ENCODE measurements at regions not wholly inside any gene's neighbourhood (a gene's known extent, or its start where the extent isn't known, plus 50 kb on each side); places are given as distances from the start of the nearest gene placed in this dataset.
"Not testable (repeated sequence)": the region's sequence is repeated elsewhere in the genome, so short reads cannot be mapped to it uniquely, and the experiment has no call there.

GRCh38 chr15:20296261-20296660 is 245.3 kb downstream of the GOLGA6L6 start:
- not testable (repeated sequence) for H3K4me3 ChIP-seq (ENCODE audit: low read depth, low read length); DNase-seq (ENCODE audit: low read depth)

DNA sequence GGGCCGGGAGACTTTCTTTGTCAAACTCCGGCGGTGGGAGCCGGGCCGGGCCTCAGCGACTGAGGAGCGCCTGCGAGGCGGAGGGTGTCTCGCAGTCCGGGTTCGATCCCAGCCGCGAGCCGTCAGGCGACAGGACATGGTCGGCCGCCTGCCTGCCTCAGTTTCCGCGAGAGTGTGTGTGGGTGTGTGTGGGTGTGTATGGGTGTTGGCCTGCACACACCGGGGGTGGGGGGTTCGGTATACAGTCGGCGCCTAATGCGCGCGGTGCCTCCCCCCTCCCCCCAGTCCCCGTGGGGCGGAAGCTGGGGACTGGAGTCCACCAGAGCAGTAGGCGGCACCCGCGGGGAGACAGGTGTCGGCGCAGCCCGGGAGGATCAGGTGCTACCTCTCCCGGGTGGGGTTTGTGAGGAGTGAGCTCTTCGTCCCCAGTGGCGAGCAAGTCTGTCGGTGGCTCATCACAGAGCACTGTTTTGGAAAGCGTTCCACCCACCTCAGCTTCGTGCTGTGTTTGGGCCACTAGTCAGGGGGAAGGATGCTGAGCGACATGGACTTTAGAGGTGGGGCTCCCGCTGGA is 246.3 kb downstream of the GOLGA6L6 start:
- no peak for DNase-seq (ENCODE audit: low read depth)
- TF ChIP-seq, protein P1, sequence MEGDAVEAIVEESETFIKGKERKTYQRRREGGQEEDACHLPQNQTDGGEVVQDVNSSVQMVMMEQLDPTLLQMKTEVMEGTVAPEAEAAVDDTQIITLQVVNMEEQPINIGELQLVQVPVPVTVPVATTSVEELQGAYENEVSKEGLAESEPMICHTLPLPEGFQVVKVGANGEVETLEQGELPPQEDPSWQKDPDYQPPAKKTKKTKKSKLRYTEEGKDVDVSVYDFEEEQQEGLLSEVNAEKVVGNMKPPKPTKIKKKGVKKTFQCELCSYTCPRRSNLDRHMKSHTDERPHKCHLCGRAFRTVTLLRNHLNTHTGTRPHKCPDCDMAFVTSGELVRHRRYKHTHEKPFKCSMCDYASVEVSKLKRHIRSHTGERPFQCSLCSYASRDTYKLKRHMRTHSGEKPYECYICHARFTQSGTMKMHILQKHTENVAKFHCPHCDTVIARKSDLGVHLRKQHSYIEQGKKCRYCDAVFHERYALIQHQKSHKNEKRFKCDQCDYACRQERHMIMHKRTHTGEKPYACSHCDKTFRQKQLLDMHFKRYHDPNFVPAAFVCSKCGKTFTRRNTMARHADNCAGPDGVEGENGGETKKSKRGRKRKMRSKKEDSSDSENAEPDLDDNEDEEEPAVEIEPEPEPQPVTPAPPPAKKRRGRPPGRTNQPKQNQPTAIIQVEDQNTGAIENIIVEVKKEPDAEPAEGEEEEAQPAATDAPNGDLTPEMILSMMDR (IDR thresholded peaks at IDR 0.05; ENCODE audit: control insufficient read depth, extremely low read depth, insufficient read depth), result no peak

DNA sequence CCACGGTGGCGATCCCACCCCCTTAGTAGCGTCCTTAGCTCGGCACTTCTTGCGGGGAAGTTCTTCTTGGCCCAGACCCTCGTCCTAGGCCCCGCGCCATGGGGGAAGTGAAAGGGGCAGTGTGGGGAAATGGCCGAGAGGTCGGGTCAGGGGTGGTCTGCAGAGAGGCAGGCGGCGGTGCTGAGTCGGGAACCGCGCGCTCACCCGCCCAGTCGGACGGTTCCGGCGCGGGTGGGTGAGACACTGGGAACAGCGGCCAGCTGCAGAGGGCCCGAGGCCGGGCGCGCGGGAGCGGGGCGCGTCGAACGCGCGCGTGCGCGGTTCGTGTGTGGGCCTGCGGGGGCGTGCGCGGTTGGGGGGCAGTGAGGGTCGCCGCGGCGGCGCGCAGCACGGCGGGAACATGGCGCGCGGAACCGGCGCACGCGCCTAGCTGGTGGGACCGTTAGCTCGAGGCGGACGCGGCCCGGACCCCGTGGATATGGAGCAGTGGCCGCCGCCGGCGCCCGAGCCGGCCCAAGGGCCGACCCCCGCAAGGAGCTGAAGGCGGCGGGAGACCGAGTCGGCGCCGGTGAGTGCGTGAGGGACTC is 246.9 kb downstream of the GOLGA6L6 start:
- DNase-seq (ENCODE audit: low read depth), result no peak
- no peak overlapping the region for H3K4me3 ChIP-seq (ENCODE audit: low read depth, low read length)
- TF ChIP-seq, protein P1 (IDR thresholded peaks at IDR 0.05; ENCODE audit: control insufficient read depth, extremely low read depth, insufficient read depth), result no peak

More for the DNA sequence above, 246.3 kb downstream of the GOLGA6L6 start:
- H3K4me3 ChIP-seq (ENCODE audit: low read depth, low read length), result no peak overlapping the region

DNA sequence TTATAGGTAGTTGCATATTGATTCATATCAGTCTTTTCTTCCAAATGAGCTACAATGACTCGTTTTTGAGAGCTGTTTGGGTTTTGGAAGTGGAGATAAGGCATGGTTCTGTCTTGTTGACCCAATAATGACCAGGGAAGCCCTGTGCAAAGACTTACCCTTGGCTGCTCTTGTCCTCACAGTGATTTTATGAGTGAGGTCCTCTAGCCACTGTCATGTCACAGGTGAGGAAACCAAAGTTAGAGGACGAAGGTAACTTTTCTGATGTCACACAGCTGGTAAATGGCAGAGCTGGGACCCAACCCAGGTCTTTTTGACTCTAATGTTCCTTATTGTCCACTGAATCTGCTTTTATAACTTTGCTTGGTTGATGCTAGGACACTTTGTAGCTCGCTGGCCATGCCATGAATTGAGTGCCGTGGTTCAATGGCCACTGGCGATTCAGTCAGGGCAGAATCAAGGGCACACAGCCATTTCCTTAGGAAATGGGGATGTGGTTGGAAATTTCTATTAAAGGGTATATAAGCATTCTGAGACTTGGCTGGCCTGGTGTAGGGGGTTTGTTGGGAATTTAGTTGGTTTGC is 249.1 kb downstream of the GOLGA6L6 start:
- DNase-seq (ENCODE audit: low read depth); H3K4me3 ChIP-seq (ENCODE audit: low read depth, low read length): not testable (repeated sequence)

DNA sequence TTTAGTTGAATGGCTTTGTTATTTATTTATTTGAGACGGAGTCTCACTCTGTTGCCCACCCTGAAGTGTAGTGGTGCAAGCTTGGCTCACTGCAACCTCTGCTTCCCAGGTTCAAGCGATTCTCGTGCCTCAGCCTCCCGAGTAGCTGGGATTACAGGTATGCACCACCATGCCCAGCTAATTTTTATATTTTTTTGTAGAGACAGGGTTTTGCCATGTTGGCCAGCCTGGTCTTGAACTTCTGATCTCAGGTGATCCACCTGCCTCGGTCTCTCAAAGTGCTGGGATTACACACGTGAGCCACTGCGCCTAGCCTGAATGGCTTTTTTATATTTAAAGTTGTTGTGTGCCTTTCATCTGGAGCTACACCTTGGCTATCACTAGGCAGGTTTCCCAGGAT is 250.0 kb downstream of the GOLGA6L6 start:
- not testable (repeated sequence) for DNase-seq (ENCODE audit: low read depth); H3K4me3 ChIP-seq (ENCODE audit: low read depth, low read length)

DNA sequence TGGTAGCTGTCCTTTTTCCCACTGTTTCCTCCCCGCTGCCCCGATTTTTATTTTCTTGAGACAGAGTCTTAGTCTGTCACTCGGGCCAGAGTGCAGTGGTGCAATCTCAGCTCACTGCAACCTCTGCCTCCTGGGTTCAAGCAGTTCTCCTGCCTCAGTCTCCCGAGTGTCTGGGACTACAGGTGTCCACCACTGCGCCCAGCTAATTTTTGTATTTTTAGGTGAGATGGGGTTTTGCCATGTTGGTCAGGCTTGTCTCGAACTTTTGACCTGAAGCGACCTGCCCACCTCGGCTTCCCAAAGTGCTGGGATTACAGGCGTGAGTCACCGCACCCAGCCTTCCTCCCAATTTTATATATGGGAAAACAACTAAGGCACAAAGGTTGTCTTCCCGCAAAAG is 251.0 kb downstream of the GOLGA6L6 start:
- DNase-seq (ENCODE audit: low read depth); H3K4me3 ChIP-seq (ENCODE audit: low read depth, low read length): not testable (repeated sequence)

DNA sequence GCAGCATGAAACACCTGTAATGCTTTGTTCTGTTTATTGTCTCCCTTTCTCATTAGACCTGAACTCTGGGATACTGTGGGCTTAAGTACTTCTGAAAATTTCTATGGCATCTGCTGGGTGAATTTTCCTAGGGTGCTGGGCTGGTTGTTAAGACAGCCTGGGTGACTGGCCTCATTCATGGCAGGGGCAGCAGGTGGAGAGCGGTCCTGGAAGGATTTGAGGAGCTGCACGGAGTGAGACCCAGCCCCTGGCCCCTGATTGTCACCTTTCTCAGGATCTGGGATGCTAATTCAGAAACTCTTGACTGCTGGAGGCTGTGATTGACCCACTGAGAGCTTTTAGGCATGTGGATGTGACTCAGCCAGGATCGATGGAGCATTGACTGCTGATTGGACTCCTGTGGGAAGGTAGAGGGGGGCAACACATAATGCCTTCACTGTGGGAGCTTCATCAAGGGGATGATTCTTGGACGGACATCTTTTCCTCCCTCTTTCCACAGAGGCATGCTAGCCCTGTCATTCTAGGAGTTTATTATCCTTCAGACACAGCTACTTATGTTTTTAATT is 252.0 kb downstream of the GOLGA6L6 start:
- not testable (repeated sequence) for H3K4me3 ChIP-seq (ENCODE audit: low read depth, low read length); DNase-seq (ENCODE audit: low read depth)

DNA sequence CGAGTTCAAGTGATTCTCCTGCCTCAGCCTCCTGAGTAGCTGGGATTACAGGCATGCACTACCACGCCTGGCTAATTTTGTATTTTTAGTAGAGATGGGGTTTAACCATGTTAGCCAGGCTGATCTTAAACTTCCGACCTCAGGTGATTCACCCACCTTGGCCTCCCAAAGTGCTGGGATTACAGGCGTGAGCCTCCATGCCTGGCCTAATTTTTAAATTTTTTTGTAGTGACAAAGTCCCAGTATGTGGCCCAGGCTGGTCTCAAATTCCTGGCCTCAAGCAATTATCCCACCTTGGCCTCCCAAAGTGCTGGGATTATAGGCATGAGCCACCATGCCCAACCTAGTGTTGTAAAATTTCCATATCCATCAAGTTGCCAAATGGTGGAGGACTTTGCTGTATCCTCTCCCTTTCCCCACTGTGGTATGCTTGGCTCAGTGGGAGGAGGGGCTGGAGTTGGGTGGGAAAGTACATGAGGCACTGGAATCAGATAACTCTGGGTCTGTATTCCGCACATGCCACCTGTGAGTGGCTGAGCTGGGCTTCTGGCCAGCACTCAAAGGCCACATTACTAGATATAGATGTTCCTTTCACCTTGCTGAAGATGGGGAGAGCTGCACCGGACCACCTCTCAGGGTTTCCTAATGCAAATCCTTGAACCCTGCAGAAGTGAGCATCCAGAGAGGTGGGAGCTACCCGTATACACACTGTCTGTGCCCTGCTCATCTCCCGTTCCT is 252.6 kb downstream of the GOLGA6L6 start:
- not testable (repeated sequence) for DNase-seq (ENCODE audit: low read depth); H3K4me3 ChIP-seq (ENCODE audit: low read depth, low read length)

DNA sequence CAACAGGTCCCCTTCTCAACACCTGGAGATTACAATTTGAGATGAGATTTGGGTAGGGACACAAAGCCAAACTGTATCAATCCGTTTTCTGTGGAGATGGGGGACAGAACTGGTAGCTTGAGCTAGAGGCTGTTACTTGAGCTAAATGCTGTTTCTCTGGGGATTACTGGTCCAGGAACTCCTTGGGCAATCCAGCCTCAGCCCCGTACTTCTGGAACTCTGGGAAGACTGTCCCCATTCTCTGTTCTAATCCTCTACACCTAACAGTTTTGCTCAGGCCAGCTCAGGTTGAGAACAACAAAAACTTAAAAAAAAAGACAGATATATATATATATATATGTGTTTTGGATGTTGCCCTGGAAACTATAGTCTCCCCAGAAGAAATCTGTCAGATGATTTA is 255.0 kb downstream of the GOLGA6L6 start:
- H3K4me3 ChIP-seq (ENCODE audit: low read depth, low read length); DNase-seq (ENCODE audit: low read depth): not testable (repeated sequence)

- H3K4me3 ChIP-seq (ENCODE audit: low read depth, low read length); DNase-seq (ENCODE audit: low read depth): not testable (repeated sequence)
Observed at GRCh38 chr15:20285696-20286300, 255.8 kb downstream of the GOLGA6L6 start.

- DNase-seq (ENCODE audit: low read depth); H3K4me3 ChIP-seq (ENCODE audit: low read depth, low read length): not testable (repeated sequence)
Observed at GRCh38 chr15:20284891-20285535, 256.6 kb downstream of the GOLGA6L6 start.

GRCh38 chr15:20283651-20284050 is 257.9 kb downstream of the GOLGA6L6 start:
- H3K4me3 ChIP-seq (ENCODE audit: low read depth, low read length); DNase-seq (ENCODE audit: low read depth): not testable (repeated sequence)

DNA sequence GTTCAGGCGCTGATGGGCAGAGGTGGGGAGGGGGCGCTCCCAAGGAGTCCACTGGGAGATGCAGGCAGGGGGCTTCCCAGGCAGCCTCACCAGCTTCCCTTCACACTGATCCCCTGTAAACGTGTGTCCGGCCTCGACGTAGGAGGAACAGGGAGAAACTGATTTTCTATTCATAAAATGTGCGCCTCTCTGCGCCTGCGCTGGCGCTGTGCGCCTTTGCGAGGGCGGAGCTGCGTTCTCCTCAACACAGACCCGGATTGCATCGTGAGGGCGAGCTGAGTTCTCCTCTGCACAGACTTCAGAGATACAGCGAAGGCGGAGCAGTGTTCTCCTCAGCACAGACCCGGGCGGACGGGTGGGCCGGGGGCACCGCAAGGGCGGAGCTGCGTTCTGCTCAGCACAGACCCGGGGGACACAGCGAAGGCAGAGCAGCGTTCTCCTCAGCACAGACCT is 259.1 kb downstream of the GOLGA6L6 start:
- not testable (repeated sequence) for H3K4me3 ChIP-seq (ENCODE audit: low read depth, low read length); DNase-seq (ENCODE audit: low read depth)

DNA sequence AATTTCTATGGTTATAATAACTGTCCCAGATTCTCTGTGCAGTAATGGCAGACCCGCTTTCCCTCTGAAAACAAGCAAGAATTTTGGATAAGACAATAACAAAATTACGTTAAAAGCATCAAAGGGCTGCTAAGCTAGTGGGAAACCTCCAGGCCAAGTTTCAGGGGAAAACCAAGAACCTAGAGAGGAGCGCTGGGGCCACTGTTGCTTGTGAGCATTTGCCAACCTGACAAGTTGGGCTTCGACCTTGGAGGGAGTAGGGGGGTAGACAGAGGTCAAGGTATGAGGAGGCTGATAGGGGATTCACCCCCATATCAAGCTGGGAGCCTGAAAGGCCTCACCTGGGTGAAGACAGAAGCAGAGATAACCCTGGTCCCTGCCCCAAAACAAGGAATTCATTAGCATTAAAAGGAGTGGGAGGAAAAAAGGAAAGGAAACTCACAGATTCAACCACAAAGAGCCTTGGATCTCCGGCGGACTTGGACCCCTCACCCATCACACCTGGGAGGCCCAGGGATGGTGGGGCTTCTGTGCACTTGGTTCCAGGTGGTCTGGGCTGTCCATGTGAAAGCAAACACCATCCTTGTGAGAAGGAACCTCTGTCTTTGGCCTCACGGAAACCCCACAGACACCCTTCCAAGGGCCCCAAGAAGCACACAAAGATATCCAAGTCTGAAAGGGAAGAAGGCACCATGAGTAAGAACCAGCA is 259.9 kb downstream of the GOLGA6L6 start:
- not testable (repeated sequence) for DNase-seq (ENCODE audit: low read depth); H3K4me3 ChIP-seq (ENCODE audit: low read depth, low read length)
